ENCODE measurements at regions not wholly inside any gene's neighbourhood (a gene's known extent, or its start where the extent isn't known, plus 50 kb on each side); places are given as distances from the start of the nearest gene placed in this dataset.

GRCh38 chr7:96770758-96771157, 61.1 kb upstream of the SEM1 start:
- Histone ChIP-seq H3K27me3 (no peaks in the 10 kb centered on the region), H3K4me1 (peaks cover 0 to 7% (median 0%) of the 10 kb centered on the region in 4 donors), H3K27ac (no peak overlapping the region), H3K36me3 (no peaks in the 10 kb centered on the region), H3K9me3 (no peaks in the 10 kb centered on the region), H3K4me3 (no peak overlapping the region)
- DNase-seq (ENCODE audit: low spot score in 2 of 2), result no peak
- 77 to 89% methylated on average over 5 of the region's 5 CpGs for WGBS, 2 donors
- TF ChIP-seq CTCF (IDR thresholded peaks at IDR 0.05), result no peak
- TF ChIP-seq EP300 (IDR thresholded peaks at IDR 0.05), result no peak
- TF ChIP-seq POLR2A (IDR thresholded peaks at IDR 0.05), result no peak

- Histone ChIP-seq H3K4me3 (no peak overlapping the region), H3K36me3 (no peaks in the 10 kb centered on the region), H3K9me3 (no peaks in the 10 kb centered on the region), H3K27ac (no peak overlapping the region), H3K27me3 (no peaks in the 10 kb centered on the region), H3K4me1 (peaks cover 0 to 7% (median 0%) of the 10 kb centered on the region in 4 donors)
- TF ChIP-seq EP300 (IDR thresholded peaks at IDR 0.05) (no peak), POLR2A (IDR thresholded peaks at IDR 0.05) (no peak), CTCF (IDR thresholded peaks at IDR 0.05) (no peak)
- 71% methylated on average over 6 of the region's 6 CpGs for WGBS, 2 donors
- DNase-seq (ENCODE audit: low spot score in 2 of 2), result no peak
These were observed 62.6 kb upstream of the SEM1 start for GRCh38 chr7:96772139-96772694.

GRCh38 chr7:96773483-96773882, 63.8 kb upstream of the SEM1 start:
- H3K27me3 ChIP-seq, result no peaks in the 10 kb centered on the region
- H3K9me3 ChIP-seq, result no peaks in the 10 kb centered on the region
- no peak for TF ChIP-seq POLR2A (IDR thresholded peaks at IDR 0.05)
- no peak for TF ChIP-seq CTCF (IDR thresholded peaks at IDR 0.05)
- TF ChIP-seq EP300 (IDR thresholded peaks at IDR 0.05), result no peak
- no peak overlapping the region for H3K27ac ChIP-seq
- WGBS, 2 donors, result 31 to 35% methylated on average over 1 of the region's 1 CpG
- H3K4me1 ChIP-seq, result peaks cover 0 to 7% (median 0%) of the 10 kb centered on the region in 4 donors
- DNase-seq (ENCODE audit: low spot score in 2 of 2), result no peak
- H3K4me3 ChIP-seq, result no peak overlapping the region
- no peaks in the 10 kb centered on the region for H3K36me3 ChIP-seq

- no peak for DNase-seq (ENCODE audit: low spot score in 2 of 2)
- no peaks in the 10 kb centered on the region for H3K27me3 ChIP-seq
- H3K4me1 ChIP-seq, result peaks cover 0 to 7% (median 0%) of the 10 kb centered on the region in 4 donors
- no peak for TF ChIP-seq EP300 (IDR thresholded peaks at IDR 0.05)
- TF ChIP-seq POLR2A (IDR thresholded peaks at IDR 0.05), result no peak
- no peak for TF ChIP-seq CTCF (IDR thresholded peaks at IDR 0.05)
- 77 to 79% methylated on average over 3 of the region's 3 CpGs for WGBS, 2 donors
- no peaks in the 10 kb centered on the region for H3K9me3 ChIP-seq
- no peak overlapping the region for H3K4me3 ChIP-seq
- H3K36me3 ChIP-seq, result no peaks in the 10 kb centered on the region
- no peak overlapping the region for H3K27ac ChIP-seq
These were observed 64.7 kb upstream of the SEM1 start for GRCh38 chr7:96774358-96774757.

GRCh38 chr7:96775046-96775445, 65.4 kb upstream of the SEM1 start:
- Histone ChIP-seq H3K27ac (no peak overlapping the region), H3K27me3 (no peaks in the 10 kb centered on the region), H3K9me3 (no peaks in the 10 kb centered on the region), H3K36me3 (no peaks in the 10 kb centered on the region), H3K4me3 (no peak overlapping the region), H3K4me1 (peaks cover 0 to 7% (median 0%) of the 10 kb centered on the region in 4 donors)
- WGBS, 2 donors, result 93 to 97% methylated on average over 8 of the region's 8 CpGs
- DNase-seq (ENCODE audit: low spot score in 2 of 2), result no peak
- TF ChIP-seq POLR2A (IDR thresholded peaks at IDR 0.05), result no peak
- TF ChIP-seq CTCF (IDR thresholded peaks at IDR 0.05), result no peak
- TF ChIP-seq EP300 (IDR thresholded peaks at IDR 0.05), result no peak
